Epithelial cell of esophagus (primary cell): ENCODE measurements at regions not wholly inside any gene's neighbourhood (a gene's known extent, or its start where the extent isn't known, plus 50 kb on each side); places are given as distances from the start of the nearest gene placed in this dataset.

Experiments
- DNase-seq: peaks from one replicate; pipeline ENCODE4 v3.0.0; 2010; ENCODE audit warnings: low read depth
- H3K4me3 ChIP-seq: 2 replicates; pipeline ENCODE4 v1.5.1; 2011; ENCODE audit warnings: mild to moderate bottlenecking, low read length, control low read depth
- CTCF ChIP-seq: IDR thresholded peaks from 2 replicates; pipeline ENCODE4 v1.5.1; 2011; ENCODE audit warnings: low read depth, mild to moderate bottlenecking, low read length, control low read depth, inconsistent platforms; ENCODE audit not compliant: insufficient read depth; ENCODE audit errors: missing control alignments

DNA sequence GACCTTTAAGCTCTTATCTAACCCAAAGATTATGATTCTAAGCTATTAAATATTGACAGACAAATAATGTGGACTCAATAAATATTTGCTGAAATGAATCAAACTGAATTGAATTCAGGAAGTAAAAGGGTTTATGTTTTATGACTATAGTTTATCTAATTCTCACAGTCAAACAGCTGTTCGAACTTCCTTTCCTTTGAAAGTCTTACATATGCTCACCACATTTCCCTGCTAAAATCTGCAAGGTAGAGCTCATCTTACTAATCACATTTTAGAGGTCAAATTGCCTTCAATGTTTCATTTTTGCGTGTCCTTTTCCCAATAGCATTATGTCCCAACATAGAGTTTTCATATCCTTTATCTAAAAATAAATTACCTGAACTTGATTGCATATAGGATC is 154.9 kb upstream of the PPP1R3A start:
- no peak overlapping the region for H3K4me3 ChIP-seq
- no peak for TF ChIP-seq CTCF
- no peak for DNase-seq

- H3K4me3 ChIP-seq: no peak overlapping the region
- peak; percentile 26 for DNase-seq
- TF ChIP-seq CTCF: no peak
Observed at GRCh38 chr7:114070246-114070645, 151.4 kb upstream of the PPP1R3A start.

DNA sequence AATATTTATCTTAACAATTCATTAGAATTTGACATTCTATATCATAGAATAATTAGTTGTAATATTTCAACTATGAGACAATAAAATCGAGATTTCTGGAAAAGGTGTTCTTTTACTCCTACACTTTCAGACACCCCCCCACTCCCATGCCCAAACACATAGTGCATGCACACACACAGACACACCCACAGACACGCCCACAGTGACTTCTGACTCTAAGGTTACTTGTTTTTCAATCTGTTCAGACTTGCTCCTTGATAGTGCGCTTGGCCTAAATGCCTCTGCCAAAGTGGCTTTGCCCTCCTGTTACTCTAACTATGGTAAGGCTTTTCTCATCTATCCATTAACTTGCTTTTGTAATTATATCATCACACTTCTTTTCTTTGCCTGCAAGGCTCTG is 144.0 kb upstream of the PPP1R3A start:
- peak; percentile 59 for DNase-seq
- TF ChIP-seq CTCF: no peak
- H3K4me3 ChIP-seq: no peak overlapping the region

GRCh38 chr7:114051871-114052331 is 133.1 kb upstream of the PPP1R3A start:
- DNase-seq: no peak
- no peak for TF ChIP-seq CTCF
- H3K4me3 ChIP-seq: no peak overlapping the region

- H3K4me3 ChIP-seq: no peak overlapping the region
- TF ChIP-seq CTCF: no peak
- no peak for DNase-seq
Observed at GRCh38 chr7:114050571-114050970, 131.8 kb upstream of the PPP1R3A start.

DNA sequence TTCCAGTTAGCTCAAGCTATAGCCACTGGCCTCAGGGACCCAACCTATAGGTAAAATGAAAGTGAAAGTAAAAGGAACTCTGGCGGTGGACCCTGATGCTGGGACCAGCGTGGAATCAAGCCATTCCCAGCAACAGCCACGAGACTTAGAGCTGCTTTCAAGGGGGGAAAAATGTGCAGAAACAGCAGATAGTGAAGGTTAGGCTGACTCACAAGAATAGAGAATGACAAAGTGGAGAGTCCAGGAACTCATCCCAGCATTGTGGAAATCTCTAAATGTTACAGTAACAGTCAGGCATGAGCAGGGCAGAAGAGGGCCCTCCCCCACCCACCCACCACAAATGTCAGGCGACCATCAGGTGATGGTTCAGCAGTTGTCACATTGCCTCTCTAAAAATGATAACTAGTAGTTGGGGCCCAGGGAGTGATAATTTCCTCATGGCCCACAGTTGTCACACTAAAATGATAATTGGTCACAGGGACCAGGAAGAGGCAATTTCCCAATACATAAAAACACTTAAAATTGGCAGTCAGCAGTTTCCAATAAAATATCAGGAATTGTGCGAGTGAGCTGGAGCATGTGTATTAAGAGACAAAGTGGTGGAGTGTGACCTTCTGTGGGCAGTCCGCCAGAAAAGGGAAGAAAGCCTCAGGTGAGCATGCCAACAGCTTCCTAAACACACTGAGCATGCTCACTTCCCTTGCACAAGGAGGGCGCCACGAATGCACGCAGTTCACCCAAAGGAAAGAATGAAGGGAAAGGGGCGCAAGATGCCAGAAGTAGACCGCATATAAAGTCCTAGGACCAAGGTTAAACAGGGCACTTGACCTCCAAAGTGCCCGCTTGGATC is 129.8 kb upstream of the PPP1R3A start:
- no peak for TF ChIP-seq CTCF
- peak; percentile 2 for DNase-seq
- H3K4me3 ChIP-seq: no peak overlapping the region

DNA sequence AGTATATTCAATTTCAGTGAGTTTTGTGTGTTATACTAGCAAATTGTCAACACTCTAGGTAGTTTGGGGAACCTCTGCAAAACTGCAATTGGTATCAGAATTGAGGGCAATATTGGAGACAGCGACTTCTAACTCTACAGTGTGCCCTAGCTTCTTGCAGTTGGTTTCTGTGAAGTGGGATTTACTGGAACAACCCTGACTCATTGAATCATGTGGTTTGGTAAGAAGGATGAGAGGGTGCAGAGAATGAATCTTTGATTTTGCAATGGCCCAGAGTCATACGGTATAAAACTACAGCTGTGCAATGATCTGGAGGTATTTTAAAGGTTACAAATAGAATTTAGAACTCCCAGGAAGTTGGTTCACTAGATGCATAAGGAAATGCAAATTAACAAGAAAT is 129.1 kb upstream of the PPP1R3A start:
- TF ChIP-seq CTCF: no peak
- no peak overlapping the region for H3K4me3 ChIP-seq
- peak; percentile 63 for DNase-seq
